Cardiac fibroblast (primary cell): ENCODE measurements at regions not wholly inside any gene's neighbourhood (a gene's known extent, or its start where the extent isn't known, plus 50 kb on each side); places are given as distances from the start of the nearest gene placed in this dataset.

Experiments
- DNase-seq, 2 donors: peaks; one replicate each; pipeline versions ENCODE4 v3.0.0 to v3.0.0-alpha.2; 2010; ENCODE audit warnings: low read depth in 2 of 2
- H3K4me3 ChIP-seq, 2 donors: replicated peaks in 1 of 2; 1 replicate in 1 of 2; 2 replicates in 1 of 2; pipeline ENCODE4 v1.5.1; 2011; ENCODE audit warnings: low read depth in 2 of 2, low read length in 2 of 2, mild to moderate bottlenecking in 2 of 2, moderate library complexity in 1 of 2
- TF ChIP-seq, protein P1 (sequence below): IDR thresholded peaks from one replicate; pipeline ENCODE4 v1.5.1; 2011; ENCODE audit warnings: low read depth, mild to moderate bottlenecking, low read length, inconsistent platforms

DNA sequence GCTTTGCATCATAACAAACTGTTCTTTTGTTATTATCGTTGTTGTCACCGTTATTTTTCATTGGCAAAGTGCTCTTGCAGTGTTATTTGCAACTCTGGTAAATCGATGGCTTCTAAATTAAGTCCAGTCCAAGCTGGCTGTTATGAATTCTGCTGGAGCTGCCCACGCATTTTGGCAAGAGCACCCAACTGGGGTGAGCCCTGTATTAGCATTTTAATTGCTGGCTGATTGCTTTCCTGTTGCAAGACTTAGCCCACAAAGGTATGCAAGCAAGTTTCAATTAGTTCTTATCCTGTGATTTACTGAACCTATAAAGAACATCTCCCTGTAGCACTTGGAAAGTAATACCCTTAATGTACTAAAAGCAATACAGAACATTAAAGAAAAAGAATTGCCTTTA is 226.8 kb downstream of the ACTR3B start:
- H3K4me3 ChIP-seq: no peak overlapping the region
- DNase-seq: no peak
- TF ChIP-seq, protein P1, sequence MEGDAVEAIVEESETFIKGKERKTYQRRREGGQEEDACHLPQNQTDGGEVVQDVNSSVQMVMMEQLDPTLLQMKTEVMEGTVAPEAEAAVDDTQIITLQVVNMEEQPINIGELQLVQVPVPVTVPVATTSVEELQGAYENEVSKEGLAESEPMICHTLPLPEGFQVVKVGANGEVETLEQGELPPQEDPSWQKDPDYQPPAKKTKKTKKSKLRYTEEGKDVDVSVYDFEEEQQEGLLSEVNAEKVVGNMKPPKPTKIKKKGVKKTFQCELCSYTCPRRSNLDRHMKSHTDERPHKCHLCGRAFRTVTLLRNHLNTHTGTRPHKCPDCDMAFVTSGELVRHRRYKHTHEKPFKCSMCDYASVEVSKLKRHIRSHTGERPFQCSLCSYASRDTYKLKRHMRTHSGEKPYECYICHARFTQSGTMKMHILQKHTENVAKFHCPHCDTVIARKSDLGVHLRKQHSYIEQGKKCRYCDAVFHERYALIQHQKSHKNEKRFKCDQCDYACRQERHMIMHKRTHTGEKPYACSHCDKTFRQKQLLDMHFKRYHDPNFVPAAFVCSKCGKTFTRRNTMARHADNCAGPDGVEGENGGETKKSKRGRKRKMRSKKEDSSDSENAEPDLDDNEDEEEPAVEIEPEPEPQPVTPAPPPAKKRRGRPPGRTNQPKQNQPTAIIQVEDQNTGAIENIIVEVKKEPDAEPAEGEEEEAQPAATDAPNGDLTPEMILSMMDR: no peak

DNA sequence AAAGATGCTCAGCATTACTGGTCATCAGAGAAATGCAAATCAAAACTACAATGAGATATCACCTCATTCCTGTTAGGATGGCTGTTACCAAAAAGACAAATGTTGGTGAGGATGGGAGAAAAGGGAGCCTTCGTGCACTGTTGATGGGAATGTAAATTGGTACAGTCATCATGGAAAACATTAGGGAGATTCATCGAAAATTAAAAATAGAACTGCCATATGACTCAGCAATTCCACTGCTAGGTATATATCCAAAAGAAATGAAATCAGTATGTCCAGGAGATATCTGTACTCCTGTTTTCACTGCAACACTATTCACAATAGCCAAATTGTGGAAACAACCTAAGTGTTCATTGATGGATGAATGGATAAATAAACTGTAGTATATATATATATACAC is 228.1 kb downstream of the ACTR3B start:
- DNase-seq: no peak
- TF ChIP-seq, protein P1: no peak
- H3K4me3 ChIP-seq: no peak overlapping the region

DNA sequence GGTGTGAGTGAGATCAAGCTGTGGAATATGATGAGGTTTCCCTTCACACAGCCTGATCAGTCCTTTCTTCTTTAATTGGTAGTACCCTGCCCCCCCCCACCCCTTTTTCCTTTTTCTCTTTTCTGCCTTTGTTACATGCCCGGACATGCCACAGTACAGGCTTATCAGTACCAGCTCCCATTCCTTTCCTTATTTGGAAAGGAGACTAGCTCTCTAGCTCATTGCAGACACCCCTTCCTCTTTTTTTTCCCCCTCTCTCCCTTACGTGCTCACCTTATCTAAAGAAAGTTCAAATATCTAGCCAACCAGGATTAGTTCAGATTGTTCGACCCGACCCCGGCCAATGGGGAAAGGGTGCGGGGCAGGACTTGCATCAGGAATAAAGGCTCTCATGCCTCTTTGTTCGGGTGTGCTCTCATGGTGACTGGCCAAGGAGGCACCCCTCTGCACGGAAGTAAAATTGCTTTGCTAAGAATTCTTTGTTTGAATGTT is 230.4 kb downstream of the ACTR3B start:
- DNase-seq: peak; percentile 2 to 3
- H3K4me3 ChIP-seq: no peak overlapping the region
- TF ChIP-seq, protein P1: no peak

DNA sequence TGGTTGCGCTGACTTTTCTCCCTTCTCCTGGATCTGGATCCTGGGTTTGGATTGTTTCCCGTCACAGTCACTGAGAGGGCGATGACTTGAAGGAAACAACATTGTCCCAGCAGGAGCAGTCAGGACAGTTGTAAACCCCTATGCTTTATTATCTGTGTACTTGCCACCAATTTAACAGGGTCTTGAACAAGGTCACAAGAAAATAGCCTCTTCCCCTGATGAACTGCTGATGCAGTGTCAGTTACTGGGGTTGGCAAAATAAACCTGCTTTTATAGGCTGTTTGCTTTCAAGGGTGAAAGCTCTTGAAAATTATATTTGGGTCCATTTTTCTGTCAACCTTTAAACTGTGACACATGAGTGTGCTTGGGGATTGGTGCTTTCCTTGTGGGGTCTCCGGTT is 238.9 kb downstream of the ACTR3B start:
- no peak overlapping the region for H3K4me3 ChIP-seq
- TF ChIP-seq, protein P1: no peak
- DNase-seq: no peak

DNA sequence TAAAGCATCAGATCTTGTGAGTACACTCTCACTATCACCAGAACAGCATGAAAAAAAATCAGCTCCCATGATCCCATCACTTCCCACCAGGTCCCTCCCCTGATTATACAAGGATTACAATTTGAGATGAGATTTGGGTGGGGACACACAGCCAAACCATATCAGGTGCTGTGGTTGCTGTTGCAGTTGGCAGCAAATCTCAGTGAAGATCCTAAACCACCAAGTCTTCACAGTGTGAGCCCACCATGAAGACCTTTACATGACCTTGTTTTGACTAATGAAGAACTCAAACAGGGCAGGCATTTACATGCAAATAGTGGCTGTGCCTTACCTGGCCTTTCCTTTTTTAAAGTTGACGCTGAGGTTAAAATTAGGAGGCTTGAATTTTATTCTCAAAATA is 242.6 kb downstream of the ACTR3B start:
- TF ChIP-seq, protein P1: no peak
- DNase-seq: no peak
- no peak overlapping the region for H3K4me3 ChIP-seq

DNA sequence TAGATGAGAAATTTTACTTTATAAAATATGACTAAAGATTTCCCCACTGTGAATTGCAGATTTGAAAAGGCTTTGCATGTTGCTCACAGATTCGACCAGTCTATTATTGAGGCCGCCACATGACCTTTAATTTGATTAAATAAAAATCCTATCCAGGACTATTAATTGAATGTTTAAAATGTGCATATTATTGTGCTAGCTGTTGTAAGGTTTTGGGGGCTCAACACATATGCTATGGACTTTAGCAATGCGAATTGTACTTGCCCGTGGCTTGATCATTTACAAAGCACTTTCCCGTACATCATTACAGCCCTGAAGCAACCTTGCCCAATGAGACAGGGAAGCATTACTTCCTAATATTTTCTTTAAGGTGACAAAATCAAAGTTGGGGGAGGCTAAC is 243.0 kb downstream of the ACTR3B start:
- TF ChIP-seq, protein P1: no peak
- H3K4me3 ChIP-seq: no peak overlapping the region
- no peak for DNase-seq

DNA sequence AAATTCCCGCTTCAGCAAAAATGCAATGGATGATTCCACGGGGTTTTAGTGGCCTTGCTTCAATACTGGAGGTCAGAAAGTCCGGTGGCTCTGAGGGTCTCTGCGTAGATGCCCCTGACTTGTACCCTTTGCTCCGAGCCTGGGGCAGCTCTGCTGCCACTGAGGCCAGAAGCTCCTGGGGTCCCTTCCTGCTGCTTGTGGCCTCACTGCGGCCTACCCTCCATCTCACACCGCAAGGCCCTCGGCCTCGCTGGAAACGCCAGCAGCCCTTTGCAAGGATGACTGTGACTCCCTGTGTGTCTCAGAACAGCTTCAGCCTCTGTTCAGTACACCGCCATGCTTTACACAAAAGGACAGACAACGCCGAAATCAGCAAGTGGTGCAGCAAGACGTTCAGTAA is 244.8 kb downstream of the ACTR3B start:
- no peak for DNase-seq
- TF ChIP-seq, protein P1: no peak
- H3K4me3 ChIP-seq: no peak overlapping the region
